Islet precursor cell (in vitro differentiated cells): ENCODE measurements at regions not wholly inside any gene's neighbourhood (a gene's known extent, or its start where the extent isn't known, plus 50 kb on each side); places are given as distances from the start of the nearest gene placed in this dataset.

Experiments used
- DNase-seq: peaks from one replicate; pipeline ENCODE4 v3.0.0-alpha.2; 2018

DNA sequence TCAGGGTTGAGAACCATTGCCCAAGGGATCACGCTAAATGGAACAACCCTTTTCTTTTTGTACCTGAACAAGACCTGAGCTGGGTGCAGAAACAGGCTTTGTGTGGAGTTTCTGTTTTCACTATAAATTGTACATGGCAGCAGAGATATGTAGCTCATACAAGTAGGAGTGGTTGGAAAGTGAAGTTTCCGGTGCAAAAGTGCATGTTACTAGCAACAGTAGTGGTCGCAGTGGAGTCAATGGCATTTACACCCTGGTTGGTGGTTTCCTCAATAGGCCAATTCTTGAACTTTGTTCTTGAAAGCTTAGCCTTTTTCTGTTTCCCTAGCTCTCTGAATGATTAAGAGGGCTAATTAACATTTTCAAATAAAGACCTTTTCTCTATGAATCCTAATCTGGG, 170.7 kb downstream of the NEBL start:
- no peak for DNase-seq

GRCh38 chr10:20714979-20715378, 182.1 kb downstream of the NEBL start:
- DNase-seq, result no peak

DNA sequence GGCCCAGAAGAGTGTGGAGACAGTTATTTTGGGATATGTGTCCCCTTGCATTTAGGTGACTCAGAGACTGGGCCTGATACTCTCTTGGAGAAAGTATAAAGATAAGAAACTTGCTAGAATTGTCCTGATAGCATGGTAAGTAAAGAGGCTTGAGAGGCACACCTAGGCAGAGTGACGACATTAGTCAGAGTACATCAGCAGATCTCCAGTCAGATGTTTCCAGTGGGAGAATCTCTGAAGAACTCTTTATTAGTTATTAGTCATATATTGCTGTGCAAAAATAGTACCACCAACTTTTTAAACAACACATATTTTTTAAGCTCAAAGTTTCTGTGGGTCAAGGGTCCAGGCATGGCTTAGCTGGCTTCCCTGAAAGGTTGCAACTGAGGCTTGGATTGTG, 182.6 kb downstream of the NEBL start:
- no peak for DNase-seq

DNA sequence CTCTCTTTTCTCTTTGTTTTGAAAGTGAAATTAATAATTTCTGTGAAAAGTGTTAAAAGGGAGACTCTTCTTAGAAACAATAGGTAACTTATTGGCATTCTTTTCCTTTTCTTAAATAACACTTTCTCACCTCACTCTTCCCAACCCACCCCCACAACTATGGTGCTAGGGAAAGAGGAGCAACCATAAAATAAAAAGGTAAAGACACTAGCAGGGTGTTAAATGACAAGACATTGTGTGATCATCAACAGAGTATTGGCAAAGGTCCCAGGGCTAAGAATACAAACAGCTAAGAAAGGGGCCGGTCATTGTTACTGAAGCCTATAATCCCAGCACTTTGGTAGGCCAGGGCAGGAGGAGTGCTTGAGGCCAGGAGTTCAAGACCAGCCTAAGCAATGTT, 183.7 kb downstream of the NEBL start:
- no peak for DNase-seq

GRCh38 chr10:20712774-20713173, 184.3 kb downstream of the NEBL start:
- peak; percentile 71 for DNase-seq

- DNase-seq, result no peak
Measured at GRCh38 chr10:20709708-20710107, 187.4 kb downstream of the NEBL start.

GRCh38 chr10:20708305-20708704, 188.8 kb downstream of the NEBL start:
- DNase-seq, result peak; percentile 62

- DNase-seq, result peak; percentile 81
Measured at GRCh38 chr10:20707251-20707650, 189.9 kb downstream of the NEBL start.

DNA sequence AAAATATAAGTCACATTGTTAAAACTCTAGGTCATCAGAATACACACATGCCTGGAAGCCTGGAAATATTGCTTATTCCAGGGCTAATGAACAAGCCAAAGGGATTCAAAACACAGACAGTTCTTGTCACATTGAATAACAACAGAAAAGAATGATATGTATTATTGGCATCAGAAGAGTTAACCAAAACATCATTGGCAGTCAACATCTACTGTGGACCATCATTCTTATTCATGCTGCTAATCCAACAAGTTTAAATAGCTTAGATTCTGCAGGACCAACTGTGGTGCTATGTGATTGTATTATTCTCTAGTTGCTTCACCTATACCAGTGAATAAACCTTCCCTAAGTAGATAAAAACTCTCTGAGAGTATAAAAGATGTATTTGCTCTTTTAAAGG, 198.3 kb downstream of the NEBL start:
- no peak for DNase-seq

DNA sequence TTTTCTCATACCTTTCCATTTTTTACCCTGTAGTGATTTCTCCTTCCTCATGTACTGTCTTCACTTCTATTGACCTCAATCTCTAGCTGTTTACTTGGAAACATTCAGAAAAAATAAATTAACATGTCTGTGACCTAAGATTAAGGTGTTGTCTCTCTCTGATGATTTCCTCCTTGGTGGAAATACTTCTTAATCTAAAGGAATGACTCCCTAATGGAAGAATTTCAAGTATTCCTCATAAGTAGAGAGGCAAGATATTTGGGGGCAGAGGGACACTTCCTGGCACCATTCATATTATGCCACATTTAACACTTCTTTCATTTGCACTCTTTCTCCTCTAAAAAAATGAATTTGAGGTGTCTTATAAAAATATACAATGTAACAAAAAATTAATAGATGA, 202.8 kb downstream of the NEBL start:
- no peak for DNase-seq

- no peak for DNase-seq
Measured at GRCh38 chr10:20688797-20689544, 208.1 kb downstream of the NEBL start.

DNA sequence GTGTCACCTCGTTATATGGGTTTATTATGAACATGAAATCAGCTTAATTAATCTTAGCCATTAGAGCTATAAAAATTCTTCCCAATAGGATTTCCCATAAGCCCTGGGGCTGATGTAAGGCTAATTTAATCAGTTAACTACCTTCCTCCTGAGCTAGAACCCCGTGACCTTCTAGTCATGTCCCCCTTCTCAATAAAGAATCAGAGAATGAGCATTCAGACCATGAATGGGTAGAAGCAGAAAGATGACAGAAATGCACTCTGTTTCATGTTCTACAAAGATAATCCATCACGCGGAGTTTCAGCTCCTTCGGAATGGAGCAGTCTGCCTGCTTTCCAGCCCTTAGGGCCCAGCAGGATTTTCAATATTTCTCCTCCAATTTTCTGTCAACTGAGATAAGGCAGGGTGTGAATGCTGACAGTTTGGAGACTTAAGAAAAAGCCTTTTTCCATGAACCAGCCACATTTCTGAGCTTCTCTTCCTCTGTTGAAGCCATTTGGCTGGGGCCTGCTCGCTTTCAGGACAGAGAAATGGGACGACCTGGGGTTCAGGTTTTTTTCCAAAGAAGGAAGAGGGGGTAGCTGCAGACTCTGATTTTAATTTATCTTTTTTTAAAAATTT, 211.0 kb downstream of the NEBL start:
- DNase-seq, result no peak

GRCh38 chr10:20685462-20685861, 211.6 kb downstream of the NEBL start:
- DNase-seq, result no peak

GRCh38 chr10:20683345-20683744, 213.8 kb downstream of the NEBL start:
- DNase-seq, result no peak

- no peak for DNase-seq
Measured at GRCh38 chr10:20682782-20683181, 214.3 kb downstream of the NEBL start.

DNA sequence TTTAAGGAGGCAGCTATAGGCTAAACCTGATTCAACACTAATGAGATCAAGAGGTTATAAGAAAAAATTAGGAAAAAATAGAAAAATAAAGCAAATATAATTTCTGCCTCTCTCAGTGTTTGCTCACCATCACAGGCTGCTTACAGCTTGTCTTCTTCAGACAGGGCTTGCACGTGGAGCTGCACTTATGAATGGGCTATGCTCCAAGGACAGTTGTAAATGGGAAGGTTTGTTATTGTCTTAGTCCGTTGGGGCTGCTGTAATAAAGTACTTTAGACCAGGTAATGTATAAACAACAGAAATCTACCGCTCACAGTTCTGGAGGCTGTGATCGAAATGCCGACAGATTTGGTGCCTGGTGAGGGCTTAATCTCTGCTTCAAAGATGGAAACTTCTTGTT, 219.8 kb downstream of the NEBL start:
- DNase-seq, result no peak

DNA sequence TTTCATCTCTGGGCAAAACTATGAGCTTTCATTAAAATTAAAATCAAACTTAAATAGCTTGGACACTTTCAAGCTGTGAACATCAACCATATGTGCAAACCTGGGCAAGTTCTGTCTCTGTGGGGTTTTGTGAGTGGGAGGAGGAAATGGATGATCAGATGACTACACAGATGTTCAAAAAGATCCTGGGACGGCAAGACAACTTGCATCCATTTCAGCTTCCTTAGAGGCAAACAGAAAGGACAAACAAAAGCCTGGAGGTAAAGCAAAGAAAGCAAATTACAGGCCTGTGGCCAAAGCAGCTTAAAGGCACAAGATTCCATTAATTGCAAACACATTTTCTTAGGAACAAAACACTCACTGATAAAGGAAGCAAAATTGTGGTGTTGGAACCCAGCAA, 222.2 kb downstream of the NEBL start:
- no peak for DNase-seq

GRCh38 chr10:20673175-20673574, 223.9 kb downstream of the NEBL start:
- DNase-seq, result no peak

- DNase-seq, result no peak
Measured at GRCh38 chr10:20672741-20673140, 224.4 kb downstream of the NEBL start.

GRCh38 chr10:20670579-20670978, 226.5 kb downstream of the NEBL start:
- no peak for DNase-seq

GRCh38 chr10:20668985-20669384, 228.1 kb downstream of the NEBL start:
- no peak for DNase-seq

DNA sequence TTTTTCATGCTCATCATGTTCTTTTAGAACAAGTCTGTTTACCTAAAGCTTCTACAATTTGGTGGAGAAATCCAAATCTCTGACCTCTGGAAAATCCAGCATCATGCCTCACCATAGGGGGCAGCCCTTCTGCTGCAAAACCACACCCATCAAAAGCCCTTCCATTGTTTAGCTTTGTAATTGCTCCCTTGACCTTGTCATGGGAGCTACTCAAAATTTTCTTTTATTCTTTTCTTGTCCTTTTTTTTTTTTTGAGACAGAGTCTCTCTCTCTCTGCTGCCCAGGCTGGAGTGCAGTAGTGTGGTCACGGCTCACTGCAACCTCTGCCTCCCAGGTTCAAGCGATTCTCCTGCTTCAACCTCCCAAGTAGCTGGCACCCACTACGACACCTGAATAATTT, 234.4 kb downstream of the NEBL start:
- DNase-seq, result no peak

- no peak for DNase-seq
Measured at GRCh38 chr10:20659225-20659624, 237.9 kb downstream of the NEBL start.

DNA sequence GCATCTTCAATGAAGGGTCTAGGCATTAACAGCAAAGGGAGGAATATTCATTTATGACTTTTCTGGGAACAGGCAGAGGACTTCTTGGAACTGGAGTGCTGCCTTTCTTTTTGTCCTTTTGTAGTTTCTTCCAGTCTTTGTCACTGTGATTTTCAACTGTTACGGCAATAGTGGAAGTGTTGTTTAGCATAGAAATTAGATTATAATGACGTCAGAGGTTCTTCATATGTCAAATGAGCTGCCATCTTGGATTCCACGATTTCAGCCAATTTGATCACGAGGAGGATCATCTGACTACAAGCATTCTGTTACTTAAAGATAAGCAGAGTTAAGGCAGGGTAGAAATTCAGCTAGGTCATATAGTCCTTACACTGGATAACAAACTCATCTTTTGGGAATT, 239.0 kb downstream of the NEBL start:
- DNase-seq, result no peak

DNA sequence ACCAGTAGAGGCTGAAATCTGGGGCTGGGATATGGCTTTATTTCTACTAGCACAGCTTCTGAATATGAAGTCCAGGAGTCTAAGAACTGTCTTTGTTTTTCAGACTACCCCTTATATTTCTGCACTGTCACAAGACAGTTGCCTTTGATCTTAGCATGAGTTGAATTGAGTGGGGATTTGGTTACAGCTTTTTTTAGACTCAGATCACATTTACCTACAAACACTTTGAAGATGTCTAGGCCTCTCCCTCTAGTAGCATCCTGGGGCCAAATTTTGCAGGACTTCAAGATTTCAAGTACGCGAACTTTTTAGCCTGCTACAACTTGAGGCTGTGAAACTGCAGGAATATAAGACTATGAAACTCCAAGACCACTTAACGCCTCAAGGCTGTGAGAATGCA, 240.2 kb downstream of the NEBL start:
- DNase-seq, result no peak
